ENCODE measurements at regions not wholly inside any gene's neighbourhood (a gene's known extent, or its start where the extent isn't known, plus 50 kb on each side); places are given as distances from the start of the nearest gene placed in this dataset.

- Histone ChIP-seq H3K4me3 (ENCODE audit: low read depth in 1 of 2, low read length in 2 of 2) (no peak overlapping the region), H3K9ac (ENCODE audit: low read depth in 1 of 2, low read length in 2 of 2) (no peak overlapping the region)
These were observed 110.1 kb downstream of the BMP2 start for GRCh38 chr20:6877633-6878032.

GRCh38 chr20:6882561-6883291, 115.2 kb downstream of the BMP2 start:
- no peaks in the 10 kb centered on the region for H3K27me3 ChIP-seq (ENCODE audit: control insufficient read depth in 1 of 2, insufficient read depth in 2 of 2, low read length in 2 of 2)
- H3K4me1 ChIP-seq (ENCODE audit: control insufficient read depth in 1 of 2, insufficient read depth in 2 of 2, low read length in 2 of 2), result no peaks in the 10 kb centered on the region

More at GRCh38 chr20:6877633-6878032, 110.1 kb downstream of the BMP2 start:
- Histone ChIP-seq H3K27ac (ENCODE audit: low read depth, low read length) (no peak overlapping the region), H3K9me3 (ENCODE audit: control insufficient read depth in 1 of 2, low read length in 2 of 2) (no peaks in the 10 kb centered on the region), H3K4me1 (ENCODE audit: control insufficient read depth in 1 of 2, insufficient read depth in 2 of 2, low read length in 2 of 2) (no peaks in the 10 kb centered on the region), H3K36me3 (ENCODE audit: control insufficient read depth in 1 of 2, insufficient read depth in 2 of 2, low read length in 2 of 2) (no peaks in the 10 kb centered on the region), H3K27me3 (ENCODE audit: control insufficient read depth in 1 of 2, insufficient read depth in 2 of 2, low read length in 2 of 2) (no peaks in the 10 kb centered on the region)

GRCh38 chr20:6884114-6884513, 116.6 kb downstream of the BMP2 start:
- no peak overlapping the region for H3K9ac ChIP-seq (ENCODE audit: low read depth in 1 of 2, low read length in 2 of 2)
- H3K4me1 ChIP-seq (ENCODE audit: control insufficient read depth in 1 of 2, insufficient read depth in 2 of 2, low read length in 2 of 2), result no peaks in the 10 kb centered on the region
- H3K4me3 ChIP-seq (ENCODE audit: low read depth in 1 of 2, low read length in 2 of 2), result no peak overlapping the region
- H3K36me3 ChIP-seq (ENCODE audit: control insufficient read depth in 1 of 2, insufficient read depth in 2 of 2, low read length in 2 of 2), result no peaks in the 10 kb centered on the region
- no peak overlapping the region for H3K27ac ChIP-seq (ENCODE audit: low read depth, low read length)
- no peaks in the 10 kb centered on the region for H3K27me3 ChIP-seq (ENCODE audit: control insufficient read depth in 1 of 2, insufficient read depth in 2 of 2, low read length in 2 of 2)
- H3K9me3 ChIP-seq (ENCODE audit: control insufficient read depth in 1 of 2, low read length in 2 of 2), result no peaks in the 10 kb centered on the region

More at GRCh38 chr20:6882561-6883291, 115.2 kb downstream of the BMP2 start:
- no peaks in the 10 kb centered on the region for H3K36me3 ChIP-seq (ENCODE audit: control insufficient read depth in 1 of 2, insufficient read depth in 2 of 2, low read length in 2 of 2)
- no peak overlapping the region for H3K9ac ChIP-seq (ENCODE audit: low read depth in 1 of 2, low read length in 2 of 2)
- H3K4me3 ChIP-seq (ENCODE audit: low read depth in 1 of 2, low read length in 2 of 2), result no peak overlapping the region
- no peak overlapping the region for H3K27ac ChIP-seq (ENCODE audit: low read depth, low read length)
- no peaks in the 10 kb centered on the region for H3K9me3 ChIP-seq (ENCODE audit: control insufficient read depth in 1 of 2, low read length in 2 of 2)

GRCh38 chr20:6886065-6886729, 118.7 kb downstream of the BMP2 start:
- no peaks in the 10 kb centered on the region for H3K36me3 ChIP-seq (ENCODE audit: control insufficient read depth in 1 of 2, insufficient read depth in 2 of 2, low read length in 2 of 2)
- no peak overlapping the region for H3K9ac ChIP-seq (ENCODE audit: low read depth in 1 of 2, low read length in 2 of 2)
- no peak overlapping the region for H3K4me3 ChIP-seq (ENCODE audit: low read depth in 1 of 2, low read length in 2 of 2)
- H3K27ac ChIP-seq (ENCODE audit: low read depth, low read length), result no peak overlapping the region
- H3K9me3 ChIP-seq (ENCODE audit: control insufficient read depth in 1 of 2, low read length in 2 of 2), result no peaks in the 10 kb centered on the region
- H3K27me3 ChIP-seq (ENCODE audit: control insufficient read depth in 1 of 2, insufficient read depth in 2 of 2, low read length in 2 of 2), result no peaks in the 10 kb centered on the region
- no peaks in the 10 kb centered on the region for H3K4me1 ChIP-seq (ENCODE audit: control insufficient read depth in 1 of 2, insufficient read depth in 2 of 2, low read length in 2 of 2)

GRCh38 chr20:6887966-6888365, 120.5 kb downstream of the BMP2 start:
- no peaks in the 10 kb centered on the region for H3K4me1 ChIP-seq (ENCODE audit: control insufficient read depth in 1 of 2, insufficient read depth in 2 of 2, low read length in 2 of 2)
- H3K27ac ChIP-seq (ENCODE audit: low read depth, low read length), result no peak overlapping the region
- H3K9ac ChIP-seq (ENCODE audit: low read depth in 1 of 2, low read length in 2 of 2), result no peak overlapping the region
- H3K27me3 ChIP-seq (ENCODE audit: control insufficient read depth in 1 of 2, insufficient read depth in 2 of 2, low read length in 2 of 2), result no peaks in the 10 kb centered on the region
- no peaks in the 10 kb centered on the region for H3K36me3 ChIP-seq (ENCODE audit: control insufficient read depth in 1 of 2, insufficient read depth in 2 of 2, low read length in 2 of 2)
- no peaks in the 10 kb centered on the region for H3K9me3 ChIP-seq (ENCODE audit: control insufficient read depth in 1 of 2, low read length in 2 of 2)
- H3K4me3 ChIP-seq (ENCODE audit: low read depth in 1 of 2, low read length in 2 of 2), result no peak overlapping the region

GRCh38 chr20:6888736-6889395, 121.4 kb downstream of the BMP2 start:
- Histone ChIP-seq H3K9ac (ENCODE audit: low read depth in 1 of 2, low read length in 2 of 2) (no peak overlapping the region), H3K9me3 (ENCODE audit: control insufficient read depth in 1 of 2, low read length in 2 of 2) (no peaks in the 10 kb centered on the region), H3K27ac (ENCODE audit: low read depth, low read length) (no peak overlapping the region), H3K36me3 (ENCODE audit: control insufficient read depth in 1 of 2, insufficient read depth in 2 of 2, low read length in 2 of 2) (no peaks in the 10 kb centered on the region), H3K27me3 (ENCODE audit: control insufficient read depth in 1 of 2, insufficient read depth in 2 of 2, low read length in 2 of 2) (no peaks in the 10 kb centered on the region), H3K4me3 (ENCODE audit: low read depth in 1 of 2, low read length in 2 of 2) (no peak overlapping the region), H3K4me1 (ENCODE audit: control insufficient read depth in 1 of 2, insufficient read depth in 2 of 2, low read length in 2 of 2) (no peaks in the 10 kb centered on the region)

GRCh38 chr20:6892724-6893123, 125.2 kb downstream of the BMP2 start:
- Histone ChIP-seq H3K9me3 (ENCODE audit: control insufficient read depth in 1 of 2, low read length in 2 of 2) (no peaks in the 10 kb centered on the region), H3K4me1 (ENCODE audit: control insufficient read depth in 1 of 2, insufficient read depth in 2 of 2, low read length in 2 of 2) (no peaks in the 10 kb centered on the region), H3K4me3 (ENCODE audit: low read depth in 1 of 2, low read length in 2 of 2) (no peak overlapping the region), H3K27me3 (ENCODE audit: control insufficient read depth in 1 of 2, insufficient read depth in 2 of 2, low read length in 2 of 2) (no peaks in the 10 kb centered on the region), H3K9ac (ENCODE audit: low read depth in 1 of 2, low read length in 2 of 2) (no peak overlapping the region), H3K36me3 (ENCODE audit: control insufficient read depth in 1 of 2, insufficient read depth in 2 of 2, low read length in 2 of 2) (no peaks in the 10 kb centered on the region), H3K27ac (ENCODE audit: low read depth, low read length) (no peak overlapping the region)

- Histone ChIP-seq H3K27me3 (ENCODE audit: control insufficient read depth in 1 of 2, insufficient read depth in 2 of 2, low read length in 2 of 2) (no peaks in the 10 kb centered on the region), H3K27ac (ENCODE audit: low read depth, low read length) (no peak overlapping the region), H3K9me3 (ENCODE audit: control insufficient read depth in 1 of 2, low read length in 2 of 2) (no peaks in the 10 kb centered on the region), H3K4me3 (ENCODE audit: low read depth in 1 of 2, low read length in 2 of 2) (no peak overlapping the region), H3K4me1 (ENCODE audit: control insufficient read depth in 1 of 2, insufficient read depth in 2 of 2, low read length in 2 of 2) (no peaks in the 10 kb centered on the region), H3K9ac (ENCODE audit: low read depth in 1 of 2, low read length in 2 of 2) (no peak overlapping the region), H3K36me3 (ENCODE audit: control insufficient read depth in 1 of 2, insufficient read depth in 2 of 2, low read length in 2 of 2) (no peaks in the 10 kb centered on the region)
These were observed 131.4 kb downstream of the BMP2 start for GRCh38 chr20:6898928-6899327.

GRCh38 chr20:6906871-6907270, 139.4 kb downstream of the BMP2 start:
- Histone ChIP-seq H3K36me3 (ENCODE audit: control insufficient read depth in 1 of 2, insufficient read depth in 2 of 2, low read length in 2 of 2) (no peaks in the 10 kb centered on the region), H3K9me3 (ENCODE audit: control insufficient read depth in 1 of 2, low read length in 2 of 2) (no peaks in the 10 kb centered on the region), H3K27ac (ENCODE audit: low read depth, low read length) (no peak overlapping the region), H3K4me1 (ENCODE audit: control insufficient read depth in 1 of 2, insufficient read depth in 2 of 2, low read length in 2 of 2) (no peaks in the 10 kb centered on the region), H3K27me3 (ENCODE audit: control insufficient read depth in 1 of 2, insufficient read depth in 2 of 2, low read length in 2 of 2) (no peaks in the 10 kb centered on the region), H3K9ac (ENCODE audit: low read depth in 1 of 2, low read length in 2 of 2) (no peak overlapping the region), H3K4me3 (ENCODE audit: low read depth in 1 of 2, low read length in 2 of 2) (no peak overlapping the region)

- H3K27me3 ChIP-seq (ENCODE audit: control insufficient read depth in 1 of 2, insufficient read depth in 2 of 2, low read length in 2 of 2), result no peaks in the 10 kb centered on the region
- no peaks in the 10 kb centered on the region for H3K36me3 ChIP-seq (ENCODE audit: control insufficient read depth in 1 of 2, insufficient read depth in 2 of 2, low read length in 2 of 2)
- H3K4me1 ChIP-seq (ENCODE audit: control insufficient read depth in 1 of 2, insufficient read depth in 2 of 2, low read length in 2 of 2), result no peaks in the 10 kb centered on the region
- H3K9ac ChIP-seq (ENCODE audit: low read depth in 1 of 2, low read length in 2 of 2), result no peak overlapping the region
- H3K4me3 ChIP-seq (ENCODE audit: low read depth in 1 of 2, low read length in 2 of 2), result no peak overlapping the region
- no peak overlapping the region for H3K27ac ChIP-seq (ENCODE audit: low read depth, low read length)
- H3K9me3 ChIP-seq (ENCODE audit: control insufficient read depth in 1 of 2, low read length in 2 of 2), result no peaks in the 10 kb centered on the region
These were observed 141.2 kb downstream of the BMP2 start for GRCh38 chr20:6908673-6909072.

Measured in duodenal mucosa (tissue), 2 donors.